OCI-LY3 (cell line): ENCODE measurements at regions not wholly inside any gene's neighbourhood (a gene's known extent, or its start where the extent isn't known, plus 50 kb on each side); places are given as distances from the start of the nearest gene placed in this dataset.

Experiments
- H2AFZ ChIP-seq: fragments of 200-600, 300-600 bp; shearing (Covaris generic); 2 replicates; pipeline ENCODE4 v1.6.0; 2014; ENCODE audit warnings: antibody characterized with exemption, low read depth, low read length
- H3K27ac ChIP-seq: fragments of 200-600, 300-600 bp; sonication (generic); 2 replicates; pipeline ENCODE4 v1.5.1; 2014; ENCODE audit warnings: mild to moderate bottlenecking, low read length, moderate library complexity, mixed read lengths
- H3K27me3 ChIP-seq: fragments of 200-600, 300-600 bp; sonication (generic); 2 replicates; pipeline ENCODE4 v1.6.1; 2014; ENCODE audit warnings: low read depth, low read length, mixed read lengths
- H3K36me3 ChIP-seq: fragments of 200-600, 300-600 bp; sonication (generic); replicated peaks from 2 replicates; pipeline ENCODE3; 2014; ENCODE audit warnings: low read depth, low read length, mixed read lengths
- H3K4me1 ChIP-seq: fragments of 300-600, 200-600 bp; sonication (generic); 2 replicates; pipeline ENCODE4 v1.6.1; 2014; ENCODE audit warnings: low read length, mixed read lengths
- H3K4me2 ChIP-seq: fragments of 200-600, 300-600 bp; sonication (generic); 2 replicates; pipeline ENCODE4 v1.6.1; 2014; ENCODE audit warnings: low read length, mixed read lengths
- H3K4me3 ChIP-seq: fragments of 300-600, 200-600 bp; sonication (generic); 2 replicates; pipeline ENCODE4 v1.5.1; 2014; ENCODE audit warnings: antibody characterized with exemption, mild to moderate bottlenecking, low read length, moderate library complexity
- H3K79me2 ChIP-seq: fragments of 300-600, 200-600 bp; shearing (Covaris generic); 2 replicates; pipeline ENCODE4 v1.6.1; 2014; ENCODE audit warnings: mild to moderate bottlenecking, low read length, mixed read lengths
- H3K9ac ChIP-seq: fragments of 300-600, 200-600 bp; shearing (Covaris generic); 2 replicates; pipeline ENCODE4 v1.6.0; 2014; ENCODE audit warnings: mild to moderate bottlenecking, low read length, moderate library complexity
- H3K9me3 ChIP-seq: fragments of 200-600, 300-600 bp; shearing (Covaris generic); 2 replicates; pipeline ENCODE4 v1.6.1; 2014; ENCODE audit warnings: low read length, mixed read lengths; ENCODE audit not compliant: insufficient read depth
- H4K20me1 ChIP-seq: fragments of 200-600, 300-600 bp; sonication (generic); 2 replicates; pipeline ENCODE4 v1.6.1; 2016; ENCODE audit warnings: low read length, mixed read lengths; ENCODE audit not compliant: insufficient read depth
- EZH2phosphoT487 ChIP-seq: fragments of 200-600 bp; shearing (Covaris generic); IDR thresholded peaks from 2 replicates; pipeline ENCODE4 v1.6.1; 2018; ENCODE audit warnings: antibody characterized with exemption, mixed run types, low read depth
- TF ChIP-seq, protein P1 (sequence below): fragments of 200-600, 300-600 bp; sonication (generic); IDR thresholded peaks from 2 replicates; pipeline ENCODE4 v1.5.1; 2014; ENCODE audit warnings: antibody characterized with exemption, low read length, low read depth

DNA sequence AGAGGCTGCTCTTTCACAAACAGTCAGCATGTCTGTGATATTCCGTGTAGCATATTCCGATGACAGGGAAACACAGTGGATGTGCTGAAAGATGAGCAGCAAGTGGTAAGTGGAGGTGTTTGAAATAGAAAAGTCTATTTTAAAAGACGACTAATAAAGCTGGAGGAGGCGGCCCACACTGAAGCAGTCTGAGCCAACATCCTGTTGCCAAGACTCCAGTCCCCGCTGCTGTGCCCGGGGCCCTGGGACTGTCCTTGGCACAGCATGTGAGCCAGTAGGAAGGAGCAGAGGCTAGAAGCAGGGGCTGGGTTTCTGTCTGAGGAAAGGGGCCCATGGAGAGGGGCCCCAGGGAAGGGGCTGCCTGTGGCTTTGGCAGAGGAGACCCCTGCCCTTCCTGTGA lies 351.5 kb upstream of the CHD6 start:
- TF ChIP-seq, protein P1, sequence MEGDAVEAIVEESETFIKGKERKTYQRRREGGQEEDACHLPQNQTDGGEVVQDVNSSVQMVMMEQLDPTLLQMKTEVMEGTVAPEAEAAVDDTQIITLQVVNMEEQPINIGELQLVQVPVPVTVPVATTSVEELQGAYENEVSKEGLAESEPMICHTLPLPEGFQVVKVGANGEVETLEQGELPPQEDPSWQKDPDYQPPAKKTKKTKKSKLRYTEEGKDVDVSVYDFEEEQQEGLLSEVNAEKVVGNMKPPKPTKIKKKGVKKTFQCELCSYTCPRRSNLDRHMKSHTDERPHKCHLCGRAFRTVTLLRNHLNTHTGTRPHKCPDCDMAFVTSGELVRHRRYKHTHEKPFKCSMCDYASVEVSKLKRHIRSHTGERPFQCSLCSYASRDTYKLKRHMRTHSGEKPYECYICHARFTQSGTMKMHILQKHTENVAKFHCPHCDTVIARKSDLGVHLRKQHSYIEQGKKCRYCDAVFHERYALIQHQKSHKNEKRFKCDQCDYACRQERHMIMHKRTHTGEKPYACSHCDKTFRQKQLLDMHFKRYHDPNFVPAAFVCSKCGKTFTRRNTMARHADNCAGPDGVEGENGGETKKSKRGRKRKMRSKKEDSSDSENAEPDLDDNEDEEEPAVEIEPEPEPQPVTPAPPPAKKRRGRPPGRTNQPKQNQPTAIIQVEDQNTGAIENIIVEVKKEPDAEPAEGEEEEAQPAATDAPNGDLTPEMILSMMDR: no peak
- no peak for TF ChIP-seq EZH2phosphoT487
- peaks cover 7% of the 10 kb centered on the region for H3K4me1 ChIP-seq
- peaks cover 13% of the 10 kb centered on the region; the same call in 1 of the 2 replicates for H3K27me3 ChIP-seq
- H3K4me3 ChIP-seq: no peak overlapping the region
- H3K36me3 ChIP-seq: no peaks in the 10 kb centered on the region
- H3K27ac ChIP-seq: no peak overlapping the region
- H4K20me1 ChIP-seq: no peaks in the 10 kb centered on the region
- no peaks in the 10 kb centered on the region for H3K9me3 ChIP-seq
- H3K79me2 ChIP-seq: no peaks in the 10 kb centered on the region
- H3K9ac ChIP-seq: no peak overlapping the region
- H3K4me2 ChIP-seq: no peak overlapping the region
- no peak overlapping the region for H2AFZ ChIP-seq

DNA sequence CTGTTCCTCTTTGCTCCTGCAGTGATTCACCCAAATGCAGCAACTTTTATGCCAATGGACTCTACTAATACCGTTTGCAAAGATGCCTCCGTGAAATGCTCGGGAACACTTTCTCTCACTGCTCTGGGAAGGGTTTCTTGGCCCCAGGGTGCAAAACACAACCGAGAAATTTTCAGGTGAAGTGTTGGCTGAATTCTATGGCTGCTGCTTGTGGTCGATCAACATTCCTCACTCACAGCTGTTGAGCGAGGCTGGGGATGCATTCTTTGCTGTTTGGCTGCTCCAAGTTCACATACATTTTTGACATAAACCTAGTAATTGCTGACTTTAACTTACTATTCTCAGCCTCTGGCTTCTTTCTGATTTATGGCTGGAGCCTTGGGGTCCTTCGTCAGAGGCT lies 342.0 kb upstream of the CHD6 start:
- no peak overlapping the region for H3K9ac ChIP-seq

DNA sequence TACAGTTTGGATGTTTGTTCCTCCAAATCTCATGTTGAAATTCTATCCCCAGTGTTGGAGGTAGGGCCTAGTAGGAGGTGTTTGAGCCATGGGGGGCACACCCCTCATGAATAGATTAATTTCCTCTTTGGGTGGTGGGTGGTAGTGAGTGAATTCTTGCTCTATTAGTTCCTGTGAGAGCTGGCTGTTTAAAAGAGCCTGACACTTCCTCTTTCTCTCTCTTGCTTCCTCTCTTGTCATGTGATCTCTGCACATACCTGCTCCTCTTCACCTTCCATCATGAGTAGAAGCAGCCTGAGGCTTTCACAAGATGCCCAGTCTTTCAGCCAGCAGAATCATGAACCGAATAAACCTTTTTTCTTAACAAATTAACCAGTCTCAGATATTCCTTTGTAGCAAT lies 340.2 kb upstream of the CHD6 start:
- no peak for TF ChIP-seq EZH2phosphoT487
- TF ChIP-seq, protein P1: no peak
- Histone ChIP-seq H3K79me2 (no peaks in the 10 kb centered on the region), H3K36me3 (no peaks in the 10 kb centered on the region), H3K9ac (no peak overlapping the region), H2AFZ (peak overlapping the region; percentile 32; the same call in 1 of the 2 replicates), H3K9me3 (no peaks in the 10 kb centered on the region), H3K27me3 (peaks cover 39% of the 10 kb centered on the region), H3K4me1 (peaks cover 9% of the 10 kb centered on the region), H3K4me2 (0 out of 2 replicates have a peak overlapping the region, but pooled peaks have one; percentile 1), H3K4me3 (no peak overlapping the region), H3K27ac (no peak overlapping the region), H4K20me1 (no peaks in the 10 kb centered on the region)

More for the DNA sequence above, 342.0 kb upstream of the CHD6 start:
- Histone ChIP-seq H3K4me2 (no peak overlapping the region), H3K27ac (no peak overlapping the region), H4K20me1 (no peaks in the 10 kb centered on the region), H3K4me1 (peaks cover 9% of the 10 kb centered on the region), H3K27me3 (peaks cover 25% of the 10 kb centered on the region), H3K4me3 (no peak overlapping the region), H3K9me3 (no peaks in the 10 kb centered on the region), H2AFZ (no peak overlapping the region), H3K79me2 (no peaks in the 10 kb centered on the region), H3K36me3 (no peaks in the 10 kb centered on the region)
- TF ChIP-seq EZH2phosphoT487: no peak
- TF ChIP-seq, protein P1: no peak

DNA sequence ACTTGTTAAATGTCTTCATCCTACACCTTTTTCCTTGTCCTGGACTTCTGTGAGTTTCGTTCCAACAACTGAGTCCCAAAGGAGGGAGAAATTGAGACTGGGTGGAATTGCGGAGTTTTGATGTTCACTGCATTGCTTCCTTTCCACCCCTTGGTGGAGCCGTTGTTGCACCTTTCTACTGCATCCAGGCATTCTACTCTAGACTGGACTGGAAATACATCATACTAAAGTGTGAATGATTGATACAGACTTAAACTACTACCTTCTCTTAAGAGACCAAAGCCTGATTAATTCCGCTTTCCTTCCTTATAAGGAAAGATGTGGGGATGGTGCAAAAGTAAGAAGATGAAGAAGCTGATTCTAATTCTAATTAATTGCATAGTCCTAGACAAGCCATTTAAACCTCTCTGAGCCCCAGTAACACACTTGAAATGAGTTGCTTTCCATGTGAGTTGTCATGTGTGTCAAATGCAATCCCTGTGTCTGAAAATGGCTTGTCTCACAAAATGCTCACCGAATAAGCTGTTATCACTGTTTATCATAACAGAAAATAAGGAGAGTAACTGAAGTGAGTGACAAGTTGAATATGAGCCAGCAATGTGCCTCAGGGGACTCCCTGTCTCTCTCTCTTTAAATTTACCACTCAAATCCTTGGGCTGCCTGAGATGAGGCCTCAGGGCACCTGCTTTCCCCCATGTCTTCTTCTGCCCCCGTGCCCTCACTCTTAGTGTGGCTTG lies 338.3 kb upstream of the CHD6 start:
- H3K27me3 ChIP-seq: peaks cover 29% of the 10 kb centered on the region
- H3K27ac ChIP-seq: no peak overlapping the region
- peaks cover 9% of the 10 kb centered on the region for H3K4me1 ChIP-seq
- no peak overlapping the region for H3K9ac ChIP-seq
- no peak overlapping the region for H3K4me3 ChIP-seq
- no peaks in the 10 kb centered on the region for H3K36me3 ChIP-seq
- no peaks in the 10 kb centered on the region for H4K20me1 ChIP-seq
- H3K9me3 ChIP-seq: no peaks in the 10 kb centered on the region
- TF ChIP-seq, protein P1: peak; percentile 93
- no peak for TF ChIP-seq EZH2phosphoT487
- H3K79me2 ChIP-seq: no peaks in the 10 kb centered on the region
- H2AFZ ChIP-seq: no peak overlapping the region
- no peak overlapping the region for H3K4me2 ChIP-seq
